Mucosa of gallbladder (tissue), 1 donor: ENCODE measurements at regions not wholly inside any gene's neighbourhood (a gene's known extent, or its start where the extent isn't known, plus 50 kb on each side); places are given as distances from the start of the nearest gene placed in this dataset.

Source experiments
- DNase-seq: peaks from one replicate; pipeline ENCODE4 v3.0.0-alpha.2; 2020; ENCODE audit warnings: low spot score
- donor health status: DM: no; HTN: no; CAD: no.

DNA sequence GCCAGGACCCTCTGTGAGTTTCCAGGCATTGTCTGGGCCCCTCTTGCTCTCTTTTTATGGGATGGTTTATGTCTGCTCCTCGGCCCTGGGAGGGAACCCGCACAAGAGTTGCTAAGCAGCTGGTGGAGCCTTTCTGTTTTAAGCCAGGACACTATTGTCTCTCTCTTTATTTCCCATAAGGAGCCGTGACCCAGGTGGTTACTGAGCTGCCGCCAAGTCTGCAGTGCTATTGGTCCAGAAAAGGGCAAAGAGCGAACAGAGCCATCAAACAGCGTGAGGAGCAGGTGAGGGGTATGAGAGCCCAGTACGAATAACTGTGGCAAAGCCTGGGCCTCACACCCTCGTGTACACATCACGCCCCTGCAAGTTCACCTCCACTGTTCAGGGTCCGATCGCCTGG is 280.2 kb downstream of the SHQ1 start:
- no peak for DNase-seq

DNA sequence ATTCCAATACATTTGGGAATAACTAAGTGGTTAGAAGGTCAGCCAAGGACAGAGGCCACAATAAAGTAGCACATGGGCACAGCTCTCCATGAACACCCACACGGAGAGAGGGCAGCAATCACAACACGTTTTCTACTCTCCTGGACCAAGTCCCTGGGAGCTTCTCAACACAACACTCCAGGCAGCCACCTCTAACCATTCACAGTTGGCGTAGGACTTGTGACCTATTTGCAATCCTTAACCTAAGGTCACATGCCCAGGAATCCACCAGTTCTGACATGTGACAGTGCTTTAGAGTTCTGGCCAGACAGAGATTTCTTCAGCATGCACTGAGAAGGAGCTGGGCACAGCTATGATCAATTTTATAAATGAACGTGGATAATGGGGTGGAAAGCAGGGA is 280.8 kb downstream of the SHQ1 start:
- DNase-seq = no peak

DNA sequence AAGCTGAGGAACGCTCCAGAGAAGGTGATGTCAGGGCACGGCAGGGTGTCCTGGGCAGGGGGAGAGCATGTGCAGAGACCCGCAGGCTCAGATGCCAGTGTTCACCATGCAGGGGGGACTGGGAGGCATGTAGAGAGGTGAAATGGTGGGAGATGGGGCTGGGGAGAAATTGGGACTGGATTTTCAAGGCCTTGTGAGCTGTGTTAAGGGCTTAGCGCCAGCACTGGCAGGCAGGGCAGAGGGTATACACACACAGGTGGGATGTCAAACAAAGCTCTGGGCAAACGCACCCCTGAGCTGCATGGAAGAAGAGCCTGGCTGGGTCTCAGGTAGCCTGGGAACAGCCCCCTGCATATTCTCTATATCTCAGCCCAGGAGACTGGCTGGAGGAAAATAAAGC is 282.7 kb downstream of the SHQ1 start:
- DNase-seq = no peak

DNA sequence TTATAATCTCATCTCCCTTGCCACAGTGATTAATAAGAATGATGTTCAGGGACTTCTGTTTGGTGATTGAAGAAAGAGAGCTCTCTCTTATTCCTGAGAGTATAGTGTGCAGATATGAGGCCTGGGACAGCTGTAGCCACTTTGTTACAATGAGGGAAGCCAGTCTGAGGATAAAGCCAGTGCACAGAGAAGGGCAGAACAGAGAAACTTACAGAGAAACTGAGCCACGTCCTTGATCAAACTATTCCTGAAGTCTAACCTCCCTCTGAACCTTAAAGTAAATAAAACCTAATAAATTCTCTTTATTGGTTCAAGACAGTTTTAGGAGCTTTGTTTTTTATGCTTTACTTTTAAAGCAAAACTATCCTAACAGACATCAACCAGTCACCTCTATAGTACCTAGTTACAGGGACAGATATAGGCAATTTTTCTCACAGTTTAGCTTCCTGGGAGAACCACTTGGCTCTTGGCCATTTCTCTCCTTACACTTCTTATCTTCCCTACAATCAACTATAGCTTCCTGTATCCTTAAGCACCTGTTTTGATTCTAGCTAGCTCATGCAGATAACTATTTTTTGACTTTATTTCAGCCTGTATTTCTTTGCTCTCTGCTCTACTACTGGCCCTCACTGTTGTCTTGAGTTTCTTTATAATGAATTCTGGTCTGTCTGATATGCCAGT is 284.4 kb downstream of the SHQ1 start:
- DNase-seq = no peak

DNA sequence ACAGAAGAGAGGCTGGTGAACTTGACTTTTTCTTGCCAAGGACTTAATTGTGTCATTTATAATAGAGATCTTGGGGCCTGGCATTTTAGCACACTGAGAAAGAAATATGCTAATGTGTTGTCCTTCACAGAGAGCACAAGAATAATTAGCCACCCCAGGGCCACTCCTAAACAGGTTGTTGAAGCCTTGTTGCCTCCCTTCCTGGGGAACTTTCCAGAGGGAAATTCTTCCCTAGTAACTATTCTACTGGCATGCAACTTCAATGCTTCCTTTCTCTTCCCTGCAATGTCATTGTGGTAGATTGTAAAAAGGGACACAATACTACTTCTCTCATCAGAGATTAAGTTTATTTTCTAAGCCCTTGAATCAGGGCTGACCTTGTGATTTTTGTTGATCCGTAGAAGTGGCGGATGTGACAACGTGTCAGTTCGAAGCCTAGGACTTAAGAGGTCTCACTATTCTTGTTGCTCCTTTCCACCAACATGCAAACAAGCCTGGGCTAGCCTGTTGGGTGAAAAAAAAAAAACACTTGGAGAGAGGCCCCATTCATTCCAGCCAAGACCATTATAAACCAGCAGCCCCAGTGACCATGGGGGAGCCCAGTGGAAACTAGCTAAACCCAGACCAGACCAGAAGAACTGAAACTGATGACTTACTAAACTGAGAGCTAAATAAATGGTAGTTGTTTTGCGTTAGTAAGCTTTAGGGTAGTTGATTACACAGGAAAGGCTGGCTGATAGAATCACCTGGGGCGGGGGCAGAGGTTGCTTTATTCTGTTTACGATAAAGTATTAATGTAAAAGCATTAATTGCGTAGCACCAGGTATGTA is 287.2 kb downstream of the SHQ1 start:
- no peak for DNase-seq

DNA sequence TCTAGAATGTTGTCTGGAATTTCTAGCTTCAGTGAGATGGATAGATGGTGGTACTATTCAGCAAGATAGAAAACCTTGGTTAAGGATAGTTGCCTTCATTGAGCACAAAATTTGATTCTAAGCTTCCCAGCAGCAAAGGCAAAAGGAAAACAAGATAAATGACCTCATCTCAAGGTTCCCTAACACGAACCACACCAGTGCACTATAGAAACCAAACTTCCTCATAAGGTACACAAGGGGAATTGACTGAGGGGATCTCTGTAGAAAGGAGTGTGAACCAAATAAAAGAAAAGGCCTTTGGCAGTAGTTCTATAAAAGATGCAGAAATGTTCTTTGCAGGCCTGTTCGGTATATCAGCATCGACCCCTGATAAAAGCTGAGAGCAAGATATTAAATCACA is 288.9 kb downstream of the SHQ1 start:
- DNase-seq = no peak

DNA sequence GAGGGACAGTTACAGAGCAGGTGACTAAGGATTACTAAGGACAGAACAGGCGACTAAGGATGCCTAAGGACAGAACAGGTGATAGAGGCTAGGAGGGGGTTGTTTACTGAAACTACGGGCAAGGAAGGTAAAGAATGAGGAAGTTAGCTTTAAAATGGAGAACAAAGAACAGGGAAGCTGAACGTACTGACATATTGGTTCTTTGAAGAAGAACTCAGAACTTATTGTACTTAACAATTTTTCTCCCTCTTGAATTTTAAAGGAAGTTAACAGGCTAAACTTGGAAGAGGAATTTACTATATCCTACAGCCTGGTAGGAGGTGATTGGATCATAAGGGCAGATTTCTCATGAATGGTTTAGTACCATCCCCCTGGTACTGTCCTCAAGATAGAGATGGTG is 290.2 kb downstream of the SHQ1 start:
- DNase-seq = no peak

DNA sequence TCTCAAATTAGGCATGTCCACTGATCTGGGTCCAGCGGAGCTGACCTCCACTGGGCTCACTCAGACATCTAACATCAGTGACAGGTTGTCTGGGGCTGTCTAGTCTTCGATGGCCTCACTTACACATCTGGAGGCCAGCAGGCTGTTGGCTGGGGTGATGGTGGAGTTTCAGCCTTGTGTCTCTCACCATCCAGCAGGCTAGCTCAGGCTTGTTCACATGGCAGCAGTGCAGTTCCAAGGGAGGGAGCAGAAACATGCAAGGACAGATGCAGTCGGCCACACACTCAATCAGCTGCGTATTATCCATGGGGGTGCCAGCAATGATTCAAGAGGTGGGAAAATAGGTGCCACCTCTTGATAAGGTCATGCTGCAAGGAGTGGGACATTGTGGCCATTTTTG is 292.5 kb downstream of the SHQ1 start:
- DNase-seq = no peak

DNA sequence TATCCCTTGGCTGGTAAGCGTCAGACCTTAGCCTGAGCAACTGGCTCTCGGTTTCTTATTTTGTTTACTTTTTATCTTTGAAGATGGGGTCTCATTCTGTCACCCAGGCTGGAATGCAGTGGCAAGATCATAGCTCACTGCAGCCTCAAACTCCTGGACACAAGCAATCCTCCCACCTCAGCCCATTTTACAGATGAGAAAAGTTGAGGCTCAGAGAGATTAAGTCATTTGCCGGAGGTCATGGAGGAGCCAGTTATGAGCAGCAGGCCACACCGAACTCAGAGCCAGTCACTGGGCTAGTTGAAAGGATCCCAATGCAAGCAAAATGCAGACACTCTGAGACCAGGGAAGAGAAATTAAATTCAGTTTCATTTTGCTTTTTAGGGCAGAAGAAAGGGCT is 293.6 kb downstream of the SHQ1 start:
- no peak for DNase-seq

DNA sequence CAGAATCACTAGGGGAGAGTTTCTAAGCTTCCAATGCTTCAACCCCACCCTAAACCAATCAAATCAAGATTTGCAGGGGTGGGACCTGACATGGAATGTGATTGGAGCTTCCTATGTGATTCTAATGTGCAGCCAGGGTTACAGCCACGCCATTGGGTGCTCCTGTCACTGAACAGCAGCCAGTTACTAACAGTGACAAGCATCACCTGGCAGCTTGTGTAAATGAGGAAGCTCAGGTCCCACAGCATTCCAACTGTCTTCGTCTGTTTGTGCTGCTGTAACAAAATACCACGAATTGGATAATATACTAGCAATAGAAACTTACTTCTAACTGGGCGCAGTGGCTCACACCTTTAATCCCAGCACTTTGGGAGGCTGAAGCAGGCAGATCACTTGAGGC is 294.9 kb downstream of the SHQ1 start:
- no peak for DNase-seq

DNA sequence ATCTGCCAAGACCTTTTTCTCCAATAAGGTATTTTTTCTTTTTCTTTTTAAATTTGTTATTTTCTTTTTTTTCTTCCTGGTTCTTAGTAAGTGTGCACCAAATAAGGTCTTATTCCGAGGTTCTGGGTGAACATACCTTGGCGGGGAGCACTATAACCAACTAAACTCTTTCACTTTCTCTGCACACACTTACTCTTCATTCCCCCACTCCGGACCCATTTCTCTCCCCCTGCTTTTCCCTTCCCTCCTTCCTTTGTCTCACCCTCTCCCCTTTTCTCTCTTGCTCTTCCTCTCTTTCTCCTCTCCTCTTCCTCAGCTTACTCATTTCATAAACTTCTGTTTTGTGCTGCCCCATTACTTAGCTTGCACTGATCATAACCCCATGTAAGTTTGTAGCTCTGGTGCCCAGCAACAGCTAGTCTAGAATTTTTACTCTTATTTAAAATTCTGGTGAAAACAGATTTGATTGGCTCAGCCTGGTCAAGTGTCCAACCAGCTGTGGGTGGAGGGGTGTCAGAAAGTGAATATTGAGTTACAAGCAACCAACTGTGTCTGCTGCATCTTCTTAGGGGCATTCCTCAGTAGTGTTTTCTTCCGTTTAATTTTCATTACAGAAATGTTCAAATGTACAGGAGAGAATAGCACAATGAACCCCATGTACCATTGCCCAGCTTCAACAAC is 297.5 kb downstream of the SHQ1 start:
- no peak for DNase-seq

DNA sequence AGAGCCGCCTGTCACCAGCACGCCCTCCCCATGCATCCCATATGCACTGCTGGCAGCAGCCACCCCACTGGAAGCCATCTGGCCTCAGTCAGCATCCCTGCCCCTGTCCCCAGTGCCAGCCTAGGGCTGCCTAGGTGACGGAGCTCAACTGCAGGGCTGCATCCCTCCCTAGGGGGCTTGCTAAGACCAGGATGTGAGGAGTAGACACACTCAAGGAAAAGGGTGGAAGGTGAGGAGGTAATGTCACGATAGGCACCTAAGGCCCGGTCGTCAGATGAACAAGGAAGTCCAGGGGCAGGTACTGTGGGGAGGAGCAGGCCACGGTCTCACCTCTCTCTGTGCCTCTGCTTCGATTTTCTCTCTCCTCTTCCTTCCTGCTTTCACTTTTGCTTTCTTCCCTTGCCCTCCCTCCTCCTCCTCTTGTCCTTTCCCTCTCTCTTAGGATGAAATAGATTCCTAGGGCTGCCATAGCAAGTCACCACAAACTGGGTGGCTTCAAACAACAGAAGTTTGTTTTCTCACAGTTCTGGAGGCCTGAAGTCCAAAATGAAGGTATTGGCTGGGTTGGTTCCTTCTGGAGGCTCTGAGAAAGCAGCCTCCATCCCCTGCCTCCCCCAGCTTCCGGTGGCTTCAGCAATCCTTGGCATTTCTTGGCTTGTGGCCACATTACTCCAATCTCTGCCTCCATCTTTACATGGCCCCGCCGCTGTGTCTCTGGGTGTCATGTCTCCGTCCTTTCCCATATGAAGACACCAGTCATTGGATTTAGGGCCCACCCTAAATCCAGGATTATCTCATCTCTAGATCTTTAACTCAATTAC is 298.3 kb downstream of the SHQ1 start:
- DNase-seq = peak; percentile 13

DNA sequence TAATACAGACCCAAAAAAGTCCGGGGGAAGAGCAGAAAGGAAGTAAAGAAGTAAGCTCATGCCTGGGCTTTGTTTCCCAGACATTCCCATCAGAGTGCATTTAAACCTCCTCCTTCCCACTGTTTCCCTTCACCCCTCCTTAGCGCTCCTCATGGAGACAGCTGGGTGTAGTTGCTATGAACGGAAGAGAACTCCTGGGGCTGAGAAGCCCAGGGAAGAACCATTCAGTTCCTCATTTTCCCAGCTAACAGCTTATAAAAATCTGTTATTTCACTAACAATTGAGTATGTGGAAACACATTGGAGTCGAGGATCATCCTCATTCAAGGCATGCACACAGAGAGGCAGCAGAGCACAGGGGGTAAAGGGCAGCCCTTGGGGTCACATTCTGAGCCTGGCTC is 299.3 kb downstream of the SHQ1 start:
- DNase-seq = no peak

DNA sequence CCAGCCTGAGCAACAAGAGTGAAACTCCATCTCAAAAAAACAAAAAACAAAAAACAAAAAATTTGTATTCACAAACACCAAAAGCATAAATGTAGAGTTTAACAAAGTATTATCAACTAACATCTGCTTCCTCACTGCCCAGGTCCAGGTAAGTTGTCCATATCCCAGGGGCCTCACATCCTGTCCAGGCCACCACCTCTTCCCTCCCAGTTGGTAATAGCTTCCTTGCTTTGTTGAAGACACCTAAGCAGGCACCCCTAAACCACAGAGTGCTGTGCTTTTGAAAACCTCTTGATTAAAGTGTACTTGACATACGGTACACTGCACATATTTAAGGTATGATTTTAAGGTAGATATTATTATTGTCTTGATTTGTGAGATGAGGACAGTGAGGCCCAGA is 299.8 kb downstream of the SHQ1 start:
- DNase-seq = no peak

DNA sequence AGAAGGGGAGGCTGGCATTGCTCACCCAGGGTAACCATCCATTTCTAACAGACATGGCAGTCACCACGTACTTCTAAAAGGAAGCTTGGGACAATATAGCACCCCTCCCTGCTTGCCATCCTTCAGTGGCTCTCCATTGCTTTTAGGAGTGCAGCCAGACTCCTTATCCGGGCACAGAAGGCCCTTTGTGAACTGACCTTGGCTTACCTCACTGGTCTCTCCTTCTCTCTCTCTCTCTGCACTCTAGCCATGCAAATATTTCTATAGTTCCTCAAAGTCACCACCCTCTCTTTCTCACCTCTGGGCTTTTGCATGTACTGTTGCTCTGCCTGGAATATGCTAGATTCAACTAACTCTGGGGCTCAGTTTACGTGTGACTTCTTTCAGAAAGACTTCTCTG is 301.1 kb downstream of the SHQ1 start:
- no peak for DNase-seq

DNA sequence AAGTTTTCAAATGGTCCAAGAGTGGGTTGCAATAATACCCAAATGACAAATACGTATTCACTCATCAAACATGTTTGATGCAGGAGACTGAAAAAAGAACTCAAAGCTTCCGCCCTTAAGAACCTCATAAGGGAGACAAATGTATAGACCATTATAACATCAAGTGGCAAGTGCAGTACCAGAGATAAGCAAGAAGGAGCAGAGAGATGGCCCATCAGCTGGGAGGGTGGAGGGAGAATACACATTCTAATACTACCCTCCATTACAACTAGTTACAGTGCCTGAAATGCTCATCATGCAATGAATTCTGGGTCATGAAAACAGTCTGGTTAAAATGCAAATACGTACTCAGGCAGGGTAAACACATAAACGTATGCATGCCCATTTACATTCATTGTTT is 304.0 kb downstream of the SHQ1 start:
- no peak for DNase-seq

DNA sequence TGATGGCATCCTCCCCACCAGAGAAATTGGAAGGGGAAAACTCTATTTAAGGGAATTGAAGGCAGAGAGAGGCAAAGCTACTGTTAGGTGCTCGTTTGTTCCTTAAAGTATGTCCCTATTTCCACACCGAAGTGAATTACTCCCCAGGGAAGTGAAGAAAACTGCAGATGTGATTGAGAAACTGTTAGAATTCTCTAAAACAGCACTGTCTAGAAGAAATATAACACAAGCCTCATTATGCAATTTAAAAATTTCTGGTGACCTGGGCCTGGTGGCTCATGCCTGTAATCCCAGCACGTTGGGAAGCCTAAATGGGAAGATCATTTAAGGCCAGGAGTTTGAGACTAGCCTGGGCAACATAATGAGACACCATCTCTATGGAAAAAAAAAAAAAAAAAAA is 305.0 kb downstream of the SHQ1 start:
- no peak for DNase-seq

DNA sequence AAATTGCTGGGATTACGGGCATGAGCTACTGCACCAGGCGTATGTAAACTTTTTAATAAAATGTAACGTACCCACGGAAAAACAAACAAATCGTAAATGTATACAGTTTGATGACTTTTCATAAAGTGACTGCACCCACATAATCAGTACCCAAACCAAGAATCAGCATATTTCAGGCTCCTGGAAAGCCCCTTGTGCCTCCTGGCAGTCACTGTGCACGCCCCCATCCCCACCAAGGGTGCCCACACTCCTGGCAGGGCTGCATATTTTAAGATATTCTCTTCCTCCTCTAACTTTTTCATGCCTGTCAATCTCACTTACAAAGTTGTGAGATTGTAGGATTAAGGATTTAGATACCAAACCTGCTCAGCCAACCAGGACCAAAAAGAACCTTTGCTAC is 305.5 kb downstream of the SHQ1 start:
- no peak for DNase-seq

DNA sequence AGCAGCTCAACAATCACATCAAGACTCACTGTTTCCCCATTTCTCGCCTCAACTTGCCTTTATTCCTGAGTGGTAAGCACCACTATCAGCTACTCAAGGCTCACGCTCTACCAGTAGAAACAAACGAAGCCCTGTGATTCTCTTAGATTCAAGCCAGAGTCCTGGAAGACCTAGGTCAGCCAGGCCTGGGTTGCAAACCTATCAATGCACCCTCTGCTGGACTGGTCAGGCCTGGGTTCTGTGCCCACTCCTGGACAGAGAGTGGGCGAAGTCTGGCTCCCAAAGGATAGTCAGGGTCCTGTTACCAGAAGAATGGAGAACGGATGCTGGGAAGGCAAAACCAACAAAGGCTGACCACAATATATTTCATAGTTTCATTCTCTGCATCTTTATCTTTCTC is 308.4 kb downstream of the SHQ1 start:
- DNase-seq = no peak

DNA sequence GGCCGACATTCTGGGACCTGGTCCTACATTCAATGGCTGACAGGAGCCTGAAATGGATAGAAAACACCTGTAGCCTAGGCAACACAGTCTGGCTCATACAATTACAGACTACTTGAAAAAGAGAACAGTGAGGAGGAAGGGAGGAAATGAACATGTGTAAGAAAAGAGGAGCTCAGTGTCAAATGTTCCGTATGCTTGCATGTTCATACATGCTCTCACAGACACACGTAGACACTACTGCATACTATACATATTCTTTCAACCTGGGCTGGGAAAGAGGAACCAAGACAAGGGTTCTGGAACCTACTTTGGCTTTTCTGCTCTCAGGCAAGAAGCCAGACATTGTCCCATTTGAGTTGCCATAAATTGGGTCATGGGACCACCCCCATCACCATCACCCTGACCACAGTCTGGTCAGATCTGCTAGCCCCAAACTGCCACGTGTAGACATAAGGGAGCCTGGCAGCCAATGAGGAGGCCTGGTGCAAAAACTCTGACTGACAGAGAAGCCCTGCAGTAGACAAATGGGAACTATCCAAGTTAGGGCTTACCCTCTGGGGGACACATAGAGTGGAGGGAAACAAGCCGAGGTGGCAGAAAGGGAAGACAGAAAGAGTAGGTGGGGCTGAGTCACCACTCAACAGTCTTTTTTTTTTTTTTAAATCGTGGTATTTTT is 310.0 kb downstream of the SHQ1 start:
- no peak for DNase-seq

DNA sequence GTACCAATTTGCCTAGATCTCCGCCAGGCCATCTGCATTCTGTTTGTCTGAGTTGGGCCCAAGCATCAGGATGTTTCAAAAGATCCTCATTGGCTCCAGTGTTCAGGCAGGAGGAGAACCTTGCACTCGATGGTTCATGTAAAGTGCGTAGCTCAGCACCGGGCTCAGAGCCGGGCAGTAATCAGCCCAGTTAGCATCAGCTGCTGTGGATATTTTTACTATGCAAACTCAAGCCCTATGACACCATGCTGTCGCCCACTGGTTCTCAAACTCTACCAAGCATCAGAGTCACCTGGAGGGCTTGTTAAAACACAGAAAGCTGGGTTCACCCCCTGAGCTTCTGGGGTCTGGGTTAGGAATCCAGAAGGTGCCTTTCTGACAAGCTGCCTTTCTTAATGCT is 310.8 kb downstream of the SHQ1 start:
- DNase-seq = no peak

DNA sequence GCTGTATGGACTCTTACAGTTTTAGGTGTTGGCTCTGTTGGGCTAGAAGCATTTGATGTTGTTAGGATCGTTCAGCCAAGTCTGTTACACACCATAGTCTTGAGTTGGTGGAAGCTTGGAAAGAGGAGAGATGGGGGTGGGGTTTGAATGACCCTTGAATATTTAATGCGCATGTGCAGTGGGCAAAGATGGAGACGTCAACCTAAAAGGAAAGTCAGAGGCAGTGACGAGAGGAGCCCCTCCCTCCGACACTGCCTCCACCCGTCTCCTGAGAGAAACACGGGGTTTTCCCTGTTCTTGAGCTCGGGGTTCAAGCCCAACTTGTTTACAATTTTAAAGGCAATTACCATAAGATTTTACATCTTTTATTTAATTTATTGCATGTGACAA is 311.4 kb downstream of the SHQ1 start:
- no peak for DNase-seq
